BE2C (cell line): ENCODE measurements at regions not wholly inside any gene's neighbourhood (a gene's known extent, or its start where the extent isn't known, plus 50 kb on each side); places are given as distances from the start of the nearest gene placed in this dataset.

ENCODE experiments used
- DNase-seq: peaks from one replicate; pipeline ENCODE4 v3.0.0-alpha.2; 2020
- H3K27me3 ChIP-seq: fragments of 250-450 bp; sonication (Bioruptor Pico); 2 replicates; pipeline ENCODE4 v1.5.1; 2020; ENCODE audit warnings: mild to moderate bottlenecking
- H3K36me3 ChIP-seq: fragments of 250-450 bp; sonication (Bioruptor Pico); 2 replicates; pipeline ENCODE4 v1.5.1; 2020; ENCODE audit warnings: mild to moderate bottlenecking
- H3K4me1 ChIP-seq: fragments of 250-450 bp; sonication (Bioruptor Pico); 2 replicates; pipeline ENCODE4 v1.5.1; 2020
- H3K4me3 ChIP-seq: 2 replicates; pipeline ENCODE4 v1.5.1; 2011; ENCODE audit warnings: low read depth, low read length
- H3K9me3 ChIP-seq: fragments of 250-450 bp; sonication (Bioruptor Pico); 2 replicates; pipeline ENCODE4 v1.5.1; 2020
- CTCF ChIP-seq: IDR thresholded peaks from 2 replicates; pipeline ENCODE4 v1.5.1; 2012; ENCODE audit warnings: mild to moderate bottlenecking, low read depth, low read length

- no peak for TF ChIP-seq CTCF
- Histone ChIP-seq H3K27me3 (no peaks in the 10 kb centered on the region; the same call in 1 of the 2 replicates), H3K4me1 (no peaks in the 10 kb centered on the region), H3K36me3 (no peaks in the 10 kb centered on the region), H3K4me3 (no peak overlapping the region), H3K9me3 (no peaks in the 10 kb centered on the region)
- no peak for DNase-seq
Measured at GRCh38 chr6:132215805-132216204, 185.5 kb downstream of the MOXD1 start.

GRCh38 chr6:132214716-132215115 is 186.6 kb downstream of the MOXD1 start:
- no peaks in the 10 kb centered on the region for H3K9me3 ChIP-seq
- TF ChIP-seq CTCF: no peak
- no peak overlapping the region for H3K4me3 ChIP-seq
- no peaks in the 10 kb centered on the region for H3K36me3 ChIP-seq
- no peak for DNase-seq
- no peaks in the 10 kb centered on the region for H3K4me1 ChIP-seq
- no peaks in the 10 kb centered on the region; the same call in 1 of the 2 replicates for H3K27me3 ChIP-seq

- Histone ChIP-seq H3K4me1 (no peaks in the 10 kb centered on the region), H3K36me3 (no peaks in the 10 kb centered on the region), H3K27me3 (no peaks in the 10 kb centered on the region; the same call in 1 of the 2 replicates), H3K9me3 (no peaks in the 10 kb centered on the region), H3K4me3 (no peak overlapping the region)
- no peak for DNase-seq
- no peak for TF ChIP-seq CTCF
Measured at GRCh38 chr6:132213732-132214131, 187.5 kb downstream of the MOXD1 start.

- H3K4me3 ChIP-seq: no peak overlapping the region
- DNase-seq: no peak
- no peaks in the 10 kb centered on the region for H3K36me3 ChIP-seq
- no peaks in the 10 kb centered on the region for H3K4me1 ChIP-seq
- no peak for TF ChIP-seq CTCF
- no peaks in the 10 kb centered on the region; the same call in 1 of the 2 replicates for H3K27me3 ChIP-seq
- no peaks in the 10 kb centered on the region for H3K9me3 ChIP-seq
Measured at GRCh38 chr6:132213191-132213590, 188.1 kb downstream of the MOXD1 start.

- Histone ChIP-seq H3K9me3 (no peaks in the 10 kb centered on the region), H3K4me3 (no peak overlapping the region), H3K27me3 (no peaks in the 10 kb centered on the region; the same call in 1 of the 2 replicates), H3K4me1 (no peaks in the 10 kb centered on the region), H3K36me3 (no peaks in the 10 kb centered on the region)
- DNase-seq: no peak
- no peak for TF ChIP-seq CTCF
Measured at GRCh38 chr6:132210886-132211563, 190.2 kb downstream of the MOXD1 start.

GRCh38 chr6:132209351-132209750 is 191.9 kb downstream of the MOXD1 start:
- TF ChIP-seq CTCF: no peak
- H3K27me3 ChIP-seq: no peaks in the 10 kb centered on the region; the same call in 1 of the 2 replicates
- H3K4me3 ChIP-seq: no peak overlapping the region

More at GRCh38 chr6:132209351-132209750, 191.9 kb downstream of the MOXD1 start:
- Histone ChIP-seq H3K36me3 (no peaks in the 10 kb centered on the region), H3K4me1 (no peaks in the 10 kb centered on the region), H3K9me3 (no peaks in the 10 kb centered on the region)
- DNase-seq: no peak
